CD8-positive, alpha-beta memory T cell (primary cell): ENCODE measurements at regions not wholly inside any gene's neighbourhood (a gene's known extent, or its start where the extent isn't known, plus 50 kb on each side); places are given as distances from the start of the nearest gene placed in this dataset.
"Not testable (repeated sequence)": the region's sequence is repeated elsewhere in the genome, so short reads cannot be mapped to it uniquely, and the experiment has no call there.

Experiments
- CTCF ChIA-PET: fragments of 350-600 bp; sonication (Branson Sonifier 250); formaldehyde crosslinking; loops from one replicate; lab custom pipeline; 2021; ENCODE audit warnings: antibody characterized with exemption; lab: Charles Lee
- POLR2A ChIA-PET: fragments of 350-600 bp; sonication (Branson Sonifier 250); formaldehyde crosslinking; loops from one replicate; lab custom pipeline; 2021; ENCODE audit warnings: antibody characterized with exemption; lab: Charles Lee
- DNase-seq, 5 donors: peaks; one replicate each; pipeline versions ENCODE4 v3.0.0 to v3.0.0-alpha.2; 2020 to 2022; ENCODE audit warnings: mixed read lengths in 1 of 5
- H3K27ac ChIP-seq: one replicate; pipeline ENCODE4 v1.7.0; 2013; ENCODE audit warnings: low read depth, mild to moderate bottlenecking, low read length, moderate library complexity
- H3K27me3 ChIP-seq: 2 replicates; pipeline ENCODE4 v1.7.0; 2013; ENCODE audit warnings: low read length, mild to moderate bottlenecking; ENCODE audit not compliant: insufficient read depth, poor library complexity, severe bottlenecking
- H3K36me3 ChIP-seq: 2 replicates; pipeline ENCODE4 v1.7.0; 2013; ENCODE audit warnings: mild to moderate bottlenecking, low read length, moderate library complexity; ENCODE audit not compliant: insufficient read depth
- H3K4me1 ChIP-seq: 2 replicates; pipeline ENCODE4 v1.7.0; 2013; ENCODE audit warnings: mild to moderate bottlenecking, low read length, moderate library complexity; ENCODE audit not compliant: insufficient read depth
- H3K4me3 ChIP-seq: 2 replicates; pipeline ENCODE4 v1.7.0; 2013; ENCODE audit warnings: mild to moderate bottlenecking, low read length
- H3K9me3 ChIP-seq: 2 replicates; pipeline ENCODE4 v1.7.0; 2013; ENCODE audit warnings: mild to moderate bottlenecking, low read length
- H3K27ac Mint-ChIP-seq, 8 donors: one replicate each; pipeline ENCODE4 v1.8.0; 2020 to 2021; ENCODE audit warnings: mixed read lengths in 8 of 8, mild to moderate bottlenecking in 6 of 8, inconsistent platforms in 3 of 8, moderate library complexity in 3 of 8
- H3K27me3 Mint-ChIP-seq, 2 donors: one replicate each; pipeline ENCODE4 v1.8.0; 2020 to 2021; ENCODE audit warnings: mixed read lengths in 2 of 2, mild to moderate bottlenecking in 1 of 2, moderate library complexity in 1 of 2
- H3K36me3 Mint-ChIP-seq, 3 donors: one replicate each; pipeline ENCODE4 v1.8.0; 2020 to 2021; ENCODE audit warnings: mixed read lengths in 3 of 3, inconsistent platforms in 1 of 3, mild to moderate bottlenecking in 1 of 3
- H3K4me1 Mint-ChIP-seq, 3 donors: one replicate each; pipeline ENCODE4 v1.8.0; 2020 to 2021; ENCODE audit warnings: mixed read lengths in 3 of 3, inconsistent platforms in 1 of 3, mild to moderate bottlenecking in 1 of 3
- H3K4me3 Mint-ChIP-seq, 7 donors: one replicate each; pipeline ENCODE4 v1.8.0; 2020 to 2021; ENCODE audit warnings: mixed read lengths in 7 of 7, mild to moderate bottlenecking in 6 of 7, moderate library complexity in 4 of 7, inconsistent platforms in 2 of 7
- H3K9me3 Mint-ChIP-seq, 5 donors: one replicate each; pipeline ENCODE4 v1.8.0; 2020 to 2022; ENCODE audit warnings: mixed read lengths in 5 of 5, mild to moderate bottlenecking in 3 of 5, moderate library complexity in 2 of 5, inconsistent platforms in 1 of 5

- no peaks in the 10 kb centered on the region for H3K36me3 ChIP-seq
- CTCF ChIA-PET, result no interaction called here
- no peaks in the 10 kb centered on the region for H3K9me3 ChIP-seq
- no peak overlapping the region for H3K27ac ChIP-seq
- peaks cover 0 to 2% (median 0%) of the 10 kb centered on the region in 5 donors for H3K9me3 Mint-ChIP-seq
- no peaks in the 10 kb centered on the region for H3K27me3 ChIP-seq
- no peak overlapping the region for H3K4me3 Mint-ChIP-seq
- no peaks in the 10 kb centered on the region for H3K4me1 ChIP-seq
- H3K27me3 Mint-ChIP-seq, result peaks cover 7 to 8% of the 10 kb centered on the region in 2 donors
- H3K4me1 Mint-ChIP-seq, result no peaks in the 10 kb centered on the region
- no peak overlapping the region for H3K4me3 ChIP-seq
- POLR2A ChIA-PET, result no interaction called here
- peak overlapping the region in 1 of 8 donors; percentile 57 for H3K27ac Mint-ChIP-seq
- no peak for DNase-seq
- no peaks in the 10 kb centered on the region for H3K36me3 Mint-ChIP-seq
Observed at GRCh38 chr11:19419021-19419750, 178.4 kb upstream of the E2F8 start.

- no peaks in the 10 kb centered on the region for H3K4me1 Mint-ChIP-seq
- POLR2A ChIA-PET, result no interaction called here
- no peaks in the 10 kb centered on the region for H3K9me3 ChIP-seq
Observed at GRCh38 chr11:19418221-19418620, 177.5 kb upstream of the E2F8 start.

GRCh38 chr11:19412070-19412469 is 171.3 kb upstream of the E2F8 start:
- peaks cover 17 to 22% of the 10 kb centered on the region in 2 donors for H3K27me3 Mint-ChIP-seq
- H3K9me3 Mint-ChIP-seq, POLR2A ChIA-PET: not testable (repeated sequence)

More at GRCh38 chr11:19418221-19418620, 177.5 kb upstream of the E2F8 start:
- Mint-ChIP-seq H3K36me3 (no peaks in the 10 kb centered on the region), H3K4me3 (no peak overlapping the region), H3K27ac (no peak overlapping the region), H3K27me3 (peaks cover 5 to 12% of the 10 kb centered on the region in 2 donors), H3K9me3 (peaks cover 0 to 2% (median 0%) of the 10 kb centered on the region in 5 donors)
- Histone ChIP-seq H3K27me3 (no peaks in the 10 kb centered on the region), H3K36me3 (no peaks in the 10 kb centered on the region), H3K4me3 (no peak overlapping the region), H3K4me1 (no peaks in the 10 kb centered on the region), H3K27ac (no peak overlapping the region)
- CTCF ChIA-PET, result no interaction called here
- no peak for DNase-seq

GRCh38 chr11:19410032-19410431 is 169.3 kb upstream of the E2F8 start:
- peaks cover 22 to 25% of the 10 kb centered on the region in 2 donors for H3K27me3 Mint-ChIP-seq
- Histone ChIP-seq H3K36me3 (no peaks in the 10 kb centered on the region), H3K4me1 (no peaks in the 10 kb centered on the region), H3K27ac (no peak overlapping the region), H3K27me3 (no peaks in the 10 kb centered on the region), H3K9me3 (no peaks in the 10 kb centered on the region), H3K4me3 (no peak overlapping the region)
- no peaks in the 10 kb centered on the region for H3K36me3 Mint-ChIP-seq
- H3K9me3 Mint-ChIP-seq, result peaks cover 0 to 2% (median 0%) of the 10 kb centered on the region in 5 donors
- ChIA-PET POLR2A (no interaction called here), CTCF (no interaction called here)
- DNase-seq, result no peak
- H3K4me3 Mint-ChIP-seq, result no peak overlapping the region
- H3K4me1 Mint-ChIP-seq, result peaks cover 0 to 3% (median 0%) of the 10 kb centered on the region in 3 donors
- no peak overlapping the region for H3K27ac Mint-ChIP-seq

More at GRCh38 chr11:19412070-19412469, 171.3 kb upstream of the E2F8 start:
- H3K4me1 ChIP-seq, H3K4me3 ChIP-seq, H3K9me3 ChIP-seq, H3K36me3 Mint-ChIP-seq, H3K4me3 Mint-ChIP-seq, H3K27ac ChIP-seq, CTCF ChIA-PET, H3K36me3 ChIP-seq, DNase-seq, H3K27me3 ChIP-seq, H3K4me1 Mint-ChIP-seq: not testable (repeated sequence)
- peak overlapping the region in 1 of 8 donors; percentile 80 for H3K27ac Mint-ChIP-seq

- H3K27me3 ChIP-seq, result no peaks in the 10 kb centered on the region
- no peaks in the 10 kb centered on the region for H3K9me3 ChIP-seq
- Mint-ChIP-seq H3K9me3 (peaks cover 0 to 2% (median 0%) of the 10 kb centered on the region in 5 donors), H3K27me3 (peaks cover 21% of the 10 kb centered on the region in 2 donors), H3K27ac (no peak overlapping the region), H3K36me3 (no peaks in the 10 kb centered on the region), H3K4me3 (no peak overlapping the region), H3K4me1 (peaks cover 0 to 3% (median 0%) of the 10 kb centered on the region in 3 donors)
- H3K4me1 ChIP-seq, result no peaks in the 10 kb centered on the region
- ChIA-PET POLR2A (no interaction called here), CTCF (no interaction called here)
- no peak overlapping the region for H3K27ac ChIP-seq
- H3K4me3 ChIP-seq, result no peak overlapping the region
- no peak for DNase-seq
- H3K36me3 ChIP-seq, result no peaks in the 10 kb centered on the region
Observed at GRCh38 chr11:19409307-19409706, 168.6 kb upstream of the E2F8 start.

GRCh38 chr11:19407677-19408270 is 167.0 kb upstream of the E2F8 start:
- H3K36me3 Mint-ChIP-seq, result no peaks in the 10 kb centered on the region
- H3K4me1 ChIP-seq, result no peaks in the 10 kb centered on the region
- H3K9me3 ChIP-seq, result no peaks in the 10 kb centered on the region
- no peak overlapping the region for H3K27ac Mint-ChIP-seq
- H3K4me3 ChIP-seq, result no peak overlapping the region
- ChIA-PET POLR2A (no interaction called here), CTCF (no interaction called here)
- peaks cover 16 to 17% of the 10 kb centered on the region in 2 donors for H3K27me3 Mint-ChIP-seq
- no peak overlapping the region for H3K27ac ChIP-seq
- H3K36me3 ChIP-seq, result no peaks in the 10 kb centered on the region
- no peaks in the 10 kb centered on the region for H3K27me3 ChIP-seq
- peaks cover 0 to 2% (median 0%) of the 10 kb centered on the region in 5 donors for H3K9me3 Mint-ChIP-seq
- DNase-seq, result no peak
- peaks cover 0 to 3% (median 0%) of the 10 kb centered on the region in 3 donors for H3K4me1 Mint-ChIP-seq
- no peak overlapping the region for H3K4me3 Mint-ChIP-seq

- no peak for DNase-seq
- Mint-ChIP-seq H3K36me3 (no peaks in the 10 kb centered on the region), H3K9me3 (peaks cover 0 to 2% (median 0%) of the 10 kb centered on the region in 5 donors), H3K4me1 (no peaks in the 10 kb centered on the region), H3K4me3 (no peak overlapping the region), H3K27ac (no peak overlapping the region), H3K27me3 (peaks cover 7 to 8% of the 10 kb centered on the region in 2 donors)
- H3K4me1 ChIP-seq, result no peaks in the 10 kb centered on the region
- H3K27ac ChIP-seq, result no peak overlapping the region
- POLR2A ChIA-PET, result no interaction called here
- H3K36me3 ChIP-seq, result no peaks in the 10 kb centered on the region
- no peaks in the 10 kb centered on the region for H3K27me3 ChIP-seq
- CTCF ChIA-PET, result no interaction called here
- H3K4me3 ChIP-seq, result no peak overlapping the region
- H3K9me3 ChIP-seq, result no peaks in the 10 kb centered on the region
Observed at GRCh38 chr11:19405966-19406365, 165.2 kb upstream of the E2F8 start.

- DNase-seq, result no peak
- Histone ChIP-seq H3K9me3 (no peaks in the 10 kb centered on the region), H3K4me1 (no peaks in the 10 kb centered on the region), H3K4me3 (no peak overlapping the region), H3K36me3 (no peaks in the 10 kb centered on the region), H3K27me3 (no peaks in the 10 kb centered on the region), H3K27ac (no peak overlapping the region)
- H3K4me3 Mint-ChIP-seq, result no peak overlapping the region
- no peaks in the 10 kb centered on the region for H3K36me3 Mint-ChIP-seq
- ChIA-PET POLR2A (no interaction called here), CTCF (no interaction called here)
- H3K27ac Mint-ChIP-seq, result no peak overlapping the region
- H3K9me3 Mint-ChIP-seq, result peaks cover 0 to 2% (median 0%) of the 10 kb centered on the region in 5 donors
- H3K4me1 Mint-ChIP-seq, result no peaks in the 10 kb centered on the region
- H3K27me3 Mint-ChIP-seq, result peaks cover 5 to 7% of the 10 kb centered on the region in 2 donors
Observed at GRCh38 chr11:19404787-19405186, 164.0 kb upstream of the E2F8 start.
